Inflammatory macrophage treated with lipopolysaccharide for 1 hour (primary cell): ENCODE measurements at regions not wholly inside any gene's neighbourhood (a gene's known extent, or its start where the extent isn't known, plus 50 kb on each side); places are given as distances from the start of the nearest gene placed in this dataset.
"Not testable (repeated sequence)": the region's sequence is repeated elsewhere in the genome, so short reads cannot be mapped to it uniquely, and the experiment has no call there.

Experiments
- DNase-seq, 2 donors: peaks; one replicate each; pipeline ENCODE4 v3.0.0-alpha.2; 2020 to 2022

DNA sequence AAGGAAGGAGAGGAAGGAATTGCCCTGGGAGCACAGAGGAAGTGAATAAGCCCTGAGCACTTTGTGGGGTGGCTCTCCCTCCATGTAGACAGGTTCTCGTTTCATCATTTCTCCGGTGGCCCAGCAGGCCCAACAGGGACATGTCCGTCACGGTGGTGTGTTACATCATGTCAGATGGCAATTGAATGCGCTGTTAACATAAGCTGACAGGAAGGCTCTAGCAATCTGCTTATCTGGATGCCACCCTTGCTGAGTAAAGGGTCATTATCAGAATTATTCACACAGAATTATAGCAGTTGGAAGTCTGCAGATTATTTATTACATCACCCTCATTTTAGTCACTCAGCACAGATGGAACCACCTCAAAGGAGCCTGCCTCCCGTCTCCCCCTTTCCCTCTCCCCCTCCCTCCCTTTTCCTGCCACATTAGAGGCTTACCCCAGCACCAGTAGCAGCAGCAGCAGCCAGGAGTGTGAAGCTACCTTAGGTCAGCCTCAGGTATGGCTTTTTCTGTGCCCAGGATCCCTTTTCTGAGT, 124.3 kb upstream of the TRIM2 start:
- no peak for DNase-seq

DNA sequence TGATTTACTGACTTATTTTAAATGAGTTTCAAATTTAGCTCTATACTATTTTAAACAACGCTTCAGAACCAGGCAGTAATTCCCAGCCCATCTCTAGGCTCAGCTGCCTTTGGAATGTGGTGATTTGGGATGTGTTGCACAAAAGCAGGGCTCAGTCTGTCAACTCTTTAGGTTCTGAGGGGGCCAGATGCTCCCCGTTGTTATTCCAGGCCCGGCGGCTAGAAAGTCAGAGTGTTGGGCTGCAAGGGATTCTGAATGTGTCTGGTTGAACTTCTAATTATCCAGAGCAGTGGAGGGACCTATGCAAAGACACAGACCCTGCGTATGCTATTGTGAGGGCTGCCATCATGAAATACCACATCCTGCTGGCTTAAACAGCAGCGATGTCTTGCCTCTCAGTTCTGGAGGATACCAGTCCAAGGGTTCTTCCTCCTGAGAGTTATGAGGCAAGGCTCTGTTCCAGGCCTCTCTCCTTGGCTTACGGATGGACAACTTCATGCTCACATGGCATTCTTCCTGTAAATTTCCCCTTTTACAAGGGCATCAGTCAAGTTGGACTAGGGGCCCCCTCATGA, 123.2 kb upstream of the TRIM2 start:
- DNase-seq = no peak

DNA sequence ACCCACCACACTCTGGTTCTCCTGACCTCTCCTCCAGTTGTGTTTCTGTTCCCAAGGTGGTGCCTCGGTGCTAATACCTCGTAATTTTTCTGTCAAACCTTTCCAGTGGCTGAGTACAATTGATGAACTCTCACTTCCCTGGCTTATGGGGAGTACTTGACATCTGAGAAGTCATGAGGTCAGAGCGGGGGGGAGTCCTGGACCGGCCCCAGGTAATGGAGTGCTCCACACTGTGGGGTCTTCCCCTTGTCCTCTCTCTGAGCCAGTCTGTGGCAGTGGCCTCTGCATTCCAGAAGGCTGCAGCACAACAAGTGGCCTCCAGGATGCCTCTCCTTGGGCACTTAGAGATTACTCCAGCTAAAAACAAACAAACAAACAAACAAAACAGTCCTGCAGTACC, 122.5 kb upstream of the TRIM2 start:
- no peak for DNase-seq

DNA sequence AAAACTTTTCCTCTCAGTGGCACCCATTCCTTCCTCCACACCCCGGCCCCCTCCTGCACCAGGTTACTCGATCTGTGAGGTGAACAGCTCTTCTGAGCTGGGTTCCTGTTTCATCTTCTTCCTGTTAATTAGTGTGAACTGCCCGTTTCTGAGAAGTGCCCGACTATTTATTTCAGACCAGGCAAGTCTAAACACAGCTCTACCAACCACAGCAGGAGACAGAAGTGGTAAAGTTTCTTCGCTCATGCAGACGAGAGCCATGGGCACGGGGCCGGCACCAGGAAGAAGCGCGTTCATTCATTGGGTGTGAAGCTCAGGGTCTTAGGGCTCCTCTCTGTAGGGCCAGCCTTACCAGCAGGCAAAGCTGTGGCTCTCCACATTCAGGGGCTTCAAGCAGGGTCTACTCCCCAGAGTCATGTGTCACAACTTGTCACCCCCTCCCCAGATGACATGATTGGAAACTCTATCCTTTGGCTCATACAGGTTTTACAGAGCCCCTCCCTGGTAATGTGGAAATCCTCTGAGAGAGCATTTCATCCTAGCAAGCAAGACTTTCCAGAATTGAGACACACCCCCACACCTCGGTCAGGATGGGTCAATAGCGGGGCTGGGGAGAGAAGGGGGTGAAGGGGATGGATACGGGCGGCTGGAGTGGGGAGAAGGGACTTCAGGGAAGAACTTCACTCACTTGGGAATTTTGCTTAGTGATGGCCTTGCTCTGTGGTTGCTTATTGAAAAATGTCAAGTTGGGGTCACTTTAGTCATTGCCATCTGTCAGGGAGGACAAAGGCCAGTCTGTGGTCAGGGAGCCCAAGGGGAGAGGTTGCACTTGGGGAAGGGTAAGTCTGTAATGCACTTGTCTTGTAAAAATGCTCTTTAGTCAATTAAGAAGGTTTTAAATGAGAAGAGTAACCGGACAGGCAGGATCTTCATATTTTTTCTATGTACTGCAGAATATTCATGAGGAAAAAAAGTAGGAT, 121.6 kb upstream of the TRIM2 start:
- peak in 1 of 2 donors; percentile 2 for DNase-seq

DNA sequence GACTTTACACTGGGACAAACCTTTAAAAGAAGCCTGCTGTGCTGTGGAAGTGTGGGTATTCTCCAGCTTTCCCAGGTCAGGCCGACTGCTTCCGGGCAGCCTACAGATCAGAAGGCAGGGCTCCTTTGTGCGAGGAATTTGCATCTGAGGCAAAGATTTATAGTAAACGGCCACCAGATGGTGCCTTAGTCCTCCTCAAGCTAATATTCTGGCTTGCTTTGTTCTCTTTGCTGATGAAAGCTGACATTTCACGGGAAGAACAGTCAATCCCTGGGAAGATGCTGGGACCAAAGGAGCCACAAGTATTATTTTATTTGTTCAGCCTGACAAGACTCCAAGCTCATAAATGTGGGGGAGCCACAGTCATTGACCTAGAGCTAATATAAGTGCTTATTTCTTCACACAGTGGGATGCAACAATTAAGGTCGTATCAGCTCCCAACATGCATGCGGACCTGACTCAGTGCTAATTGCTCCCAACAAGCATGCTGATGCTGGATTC, 120.7 kb upstream of the TRIM2 start:
- peak; percentile 55 to 74 for DNase-seq

DNA sequence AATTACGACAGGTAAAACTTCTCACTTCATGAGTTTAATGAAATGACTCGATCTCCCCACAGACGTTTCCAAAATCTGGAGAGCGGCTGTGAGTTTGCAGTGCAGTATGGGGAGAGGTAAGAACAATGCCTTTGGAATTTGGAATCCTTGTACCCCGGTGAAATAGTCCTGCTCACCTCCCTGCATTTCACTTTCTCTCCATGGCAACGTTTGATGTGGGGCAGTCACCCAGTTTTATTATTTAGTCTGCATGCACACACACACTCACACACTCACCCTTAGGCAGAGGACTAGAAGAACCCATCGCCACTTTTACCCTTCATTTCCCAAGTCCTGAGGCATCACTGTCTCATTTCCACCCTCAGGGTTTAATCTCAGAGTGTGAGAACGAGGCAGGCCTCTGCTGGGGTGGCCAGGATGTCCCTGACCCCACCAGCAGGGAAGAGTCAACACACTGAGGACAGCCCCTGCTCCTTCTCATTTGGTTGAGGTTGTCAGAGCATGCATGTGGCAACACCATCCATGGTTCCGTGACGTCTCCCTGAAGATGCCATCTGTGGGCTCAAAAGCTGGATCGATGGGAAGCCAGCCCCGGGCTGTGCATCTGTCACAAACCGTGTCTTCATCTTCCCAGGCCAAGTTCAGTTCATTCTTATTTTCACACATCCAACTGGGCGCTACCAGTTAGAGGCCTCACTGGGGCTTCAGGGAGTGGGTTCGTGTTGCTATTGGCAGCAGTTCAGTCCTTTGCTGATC, 119.8 kb upstream of the TRIM2 start:
- DNase-seq = no peak

DNA sequence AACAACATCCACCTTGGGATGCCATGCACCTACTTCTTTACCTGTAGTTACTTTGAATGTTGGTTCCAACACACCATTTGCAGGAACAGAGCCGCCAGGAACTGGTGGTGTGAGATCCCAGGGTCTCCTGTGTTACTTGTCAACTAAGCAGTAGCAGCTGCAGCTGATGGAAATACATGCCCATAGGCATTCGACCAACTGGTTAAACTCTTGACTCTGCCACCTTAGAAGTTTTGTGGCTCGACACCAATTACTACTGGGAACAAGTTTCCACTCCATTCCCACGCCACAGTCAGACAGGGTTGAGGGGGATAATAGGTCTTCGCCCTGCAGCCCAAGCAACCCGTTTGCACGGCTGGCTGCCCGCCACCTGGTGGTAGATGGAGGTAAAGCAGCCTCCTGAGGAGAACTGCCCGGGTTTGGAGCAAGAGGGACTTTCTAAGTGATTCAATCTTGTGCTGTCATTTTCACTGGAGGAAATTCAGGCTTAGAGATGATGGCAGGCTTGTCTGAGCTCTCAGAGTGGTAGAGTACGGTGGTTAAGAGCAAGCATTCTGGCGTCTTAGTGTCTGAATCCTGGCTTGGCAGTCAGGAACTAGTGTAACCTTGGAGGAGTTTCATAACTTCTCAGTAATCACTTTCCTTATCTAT, 119.1 kb upstream of the TRIM2 start:
- DNase-seq = peak; percentile 80 to 94

DNA sequence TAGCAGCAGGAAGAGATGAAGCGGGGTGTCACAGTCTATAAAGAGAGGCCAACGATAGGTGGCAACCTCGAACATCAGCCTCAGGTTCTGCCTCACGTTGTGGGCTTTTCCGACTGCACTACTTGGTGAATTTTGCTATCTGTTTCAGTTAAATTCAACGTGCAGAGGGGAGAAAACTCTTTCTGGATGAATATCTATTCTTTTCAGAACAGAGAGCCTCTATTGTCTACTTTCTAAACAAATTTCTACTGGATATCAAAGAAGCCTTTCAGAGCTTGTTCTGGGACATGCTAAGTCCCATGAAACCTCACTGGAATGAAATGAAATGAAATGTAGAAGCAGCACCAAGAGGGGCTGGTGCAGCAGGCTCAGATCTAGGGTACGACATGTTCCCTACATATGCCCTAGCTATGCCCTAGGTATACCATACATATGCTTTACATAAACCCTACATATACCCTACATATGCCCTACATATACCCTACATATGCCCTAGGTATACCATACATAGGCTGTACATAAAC, 116.5 kb upstream of the TRIM2 start:
- no peak for DNase-seq

DNA sequence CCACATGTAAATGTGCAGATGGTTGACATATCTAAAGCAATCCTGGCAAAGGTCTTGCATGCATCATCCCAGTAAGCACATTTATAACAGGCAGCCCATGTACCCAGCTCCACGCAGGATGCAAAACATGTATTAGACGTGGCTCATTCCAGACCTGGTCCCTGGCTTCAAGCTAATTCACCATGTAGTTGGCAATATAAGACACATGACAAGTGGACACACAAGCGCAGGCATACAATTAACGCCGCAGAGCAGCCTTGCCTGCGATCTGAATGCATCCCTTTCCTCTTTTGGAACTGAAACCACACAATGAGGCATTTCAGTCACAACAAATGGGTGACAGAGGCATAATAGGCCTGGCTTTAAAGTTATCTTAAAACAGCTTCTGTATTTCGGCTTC, 114.5 kb upstream of the TRIM2 start:
- DNase-seq = no peak

DNA sequence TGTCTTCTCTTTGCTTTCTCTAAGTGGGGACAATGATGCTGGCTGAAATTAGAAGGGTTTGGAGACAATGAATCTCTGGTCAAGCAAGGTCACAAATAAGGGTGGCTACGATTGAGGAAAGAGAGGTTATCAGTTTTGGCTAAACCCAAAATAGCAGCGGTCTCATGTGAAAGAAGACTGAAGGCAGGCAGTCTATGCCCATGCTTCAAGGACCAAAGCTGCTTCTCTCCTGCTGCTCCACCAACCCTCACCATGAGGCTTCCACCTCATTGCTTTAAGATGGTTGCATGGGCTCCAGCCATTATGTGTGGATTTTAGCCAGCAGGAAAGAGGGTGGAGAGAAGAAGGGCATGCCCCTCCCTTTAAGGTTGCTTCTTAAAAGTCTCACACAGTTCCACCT, 114.1 kb upstream of the TRIM2 start:
- DNase-seq = no peak

DNA sequence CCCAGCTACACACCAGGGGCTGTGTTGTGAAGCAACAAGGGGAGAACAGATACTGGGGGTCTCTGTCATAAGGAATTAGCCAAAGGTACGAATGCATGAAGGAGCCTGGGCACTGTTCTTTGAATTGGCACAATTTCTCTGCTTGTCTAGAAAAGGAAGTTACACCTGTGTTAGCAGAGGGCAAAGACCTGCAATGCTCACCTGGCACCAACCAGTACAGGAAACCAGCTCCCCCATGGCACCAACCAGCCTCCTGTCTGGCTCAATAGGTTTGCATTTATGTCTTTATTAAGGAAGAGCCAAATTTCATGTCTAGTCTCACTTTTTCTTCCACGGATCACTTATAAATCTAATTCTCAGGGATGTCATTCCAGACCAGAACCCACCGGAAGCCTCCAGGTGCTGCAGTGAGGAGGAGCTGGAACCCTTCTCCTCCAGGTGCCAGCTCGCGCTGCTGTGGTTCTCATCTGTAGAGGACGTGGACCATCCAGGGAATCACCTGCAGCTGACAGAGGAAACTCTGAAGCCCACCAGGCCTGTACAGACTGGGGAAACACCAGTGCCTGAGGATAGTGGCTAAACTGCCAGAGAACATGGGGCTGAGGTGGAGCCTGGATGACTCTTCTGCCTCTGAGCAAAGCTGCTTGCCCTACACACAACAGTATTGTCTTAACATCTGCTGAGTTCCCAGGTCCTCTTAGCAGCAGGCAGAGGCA, 113.4 kb upstream of the TRIM2 start:
- DNase-seq = no peak

DNA sequence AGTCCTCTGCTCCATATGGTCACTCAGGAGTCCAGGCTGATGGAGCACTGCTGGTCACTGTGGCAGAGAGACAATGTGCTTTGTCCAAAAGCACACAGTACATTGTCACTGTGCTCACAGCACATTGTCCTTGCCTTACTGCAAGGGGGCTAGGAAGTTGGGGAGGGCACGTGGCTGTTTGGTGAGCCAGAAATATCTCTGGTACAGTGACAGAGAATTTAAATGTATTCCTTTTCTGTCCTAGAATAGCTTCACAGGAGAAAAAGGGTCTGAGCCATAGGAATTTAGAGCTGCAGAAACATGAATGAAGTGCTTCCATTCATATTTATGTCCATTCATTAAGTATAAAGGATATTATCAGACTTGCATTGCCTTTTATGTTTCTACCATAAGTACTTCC, 110.8 kb upstream of the TRIM2 start:
- no peak for DNase-seq

DNA sequence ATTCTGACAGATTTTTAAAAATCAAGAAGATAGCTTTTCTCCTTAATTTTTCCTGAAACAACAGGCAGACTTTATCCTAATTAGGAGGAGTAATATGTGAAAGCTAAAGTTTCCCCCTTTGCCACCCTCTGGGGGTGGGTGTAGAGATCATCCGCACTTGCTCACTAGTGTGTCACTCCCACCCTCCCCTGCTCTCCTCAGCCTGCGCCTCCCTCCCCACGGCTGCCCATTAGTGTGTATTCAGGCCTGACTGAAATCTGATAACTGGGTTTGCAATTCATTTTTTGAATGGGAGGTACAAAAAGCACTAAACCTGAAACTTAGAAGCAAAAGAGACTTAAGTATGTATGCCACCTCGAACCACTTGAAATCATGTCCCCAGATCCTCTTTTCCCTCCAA, 110.4 kb upstream of the TRIM2 start:
- no peak for DNase-seq

DNA sequence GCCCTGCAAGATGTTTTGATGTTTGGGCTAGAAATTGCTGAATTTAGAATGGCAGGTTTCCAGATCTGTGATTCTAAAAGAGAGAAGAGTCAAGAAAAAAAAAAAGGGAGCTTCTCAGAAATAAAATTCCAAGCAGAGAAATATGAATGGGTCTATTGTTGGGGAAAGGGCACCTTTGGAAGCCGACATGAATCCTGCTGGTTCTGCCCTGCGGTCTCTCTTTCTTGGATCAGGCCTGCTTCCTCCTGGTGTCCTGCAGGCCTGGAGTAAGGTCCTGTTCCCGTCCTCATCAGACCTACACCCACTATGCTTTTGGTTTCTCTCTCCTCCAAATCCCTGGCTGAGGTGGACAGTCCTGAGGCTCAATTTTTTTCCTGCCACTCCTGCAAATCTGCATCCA, 109.8 kb upstream of the TRIM2 start:
- DNase-seq = no peak

DNA sequence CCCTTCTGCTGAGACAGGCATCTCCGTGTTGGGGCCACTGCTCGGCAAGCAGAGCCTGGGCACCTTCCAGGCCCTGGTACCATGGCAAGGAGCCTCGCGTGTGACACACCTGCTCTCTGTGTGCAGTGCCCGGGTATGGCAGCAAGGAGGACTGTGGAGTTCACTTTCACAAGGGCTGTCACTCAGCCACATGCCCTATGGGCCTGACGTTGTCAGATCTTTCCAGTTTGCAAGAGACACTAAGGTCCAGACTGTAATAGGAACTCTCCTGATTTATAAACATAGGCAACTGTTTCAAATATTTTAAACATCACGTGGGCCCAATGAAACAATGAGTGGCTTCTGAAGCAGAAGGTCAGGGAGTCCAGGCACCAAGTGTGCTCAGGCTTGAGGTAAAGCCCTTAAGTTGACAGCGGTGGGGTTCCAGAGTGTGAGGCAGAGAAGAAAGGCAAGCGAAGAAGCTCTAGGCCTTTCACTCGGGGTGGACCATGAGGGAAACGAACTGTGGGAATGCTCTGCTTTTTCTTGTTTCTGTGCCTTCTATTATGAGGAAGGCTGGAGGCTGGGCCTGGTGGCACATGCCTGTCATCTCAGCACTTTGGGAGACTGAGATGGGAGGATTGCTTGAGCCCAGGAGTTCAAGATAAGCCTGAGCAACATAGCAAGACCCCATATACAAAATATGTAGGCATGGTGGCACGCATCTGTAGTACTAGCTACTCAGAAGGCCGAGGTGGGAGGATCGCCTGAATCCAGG, 108.6 kb upstream of the TRIM2 start:
- no peak for DNase-seq

DNA sequence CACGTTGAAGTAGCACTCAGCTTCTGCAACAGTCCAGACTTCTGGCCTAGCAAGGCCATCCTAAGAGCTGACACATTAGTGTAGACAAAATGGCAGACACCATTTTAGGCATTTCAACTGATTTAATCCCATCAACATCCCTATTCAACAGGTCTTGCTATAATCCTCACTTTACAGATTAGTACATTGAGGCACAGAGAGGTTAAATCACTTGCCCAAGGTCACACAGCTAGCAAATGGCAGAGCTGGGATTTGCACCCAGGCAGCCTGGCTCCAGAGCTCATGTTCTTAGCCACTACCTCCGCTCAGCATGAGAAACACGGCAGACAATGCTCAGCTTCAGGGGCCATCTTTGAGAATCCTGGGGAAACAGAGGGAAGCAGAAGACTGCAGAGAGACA, 107.9 kb upstream of the TRIM2 start:
- DNase-seq = no peak

DNA sequence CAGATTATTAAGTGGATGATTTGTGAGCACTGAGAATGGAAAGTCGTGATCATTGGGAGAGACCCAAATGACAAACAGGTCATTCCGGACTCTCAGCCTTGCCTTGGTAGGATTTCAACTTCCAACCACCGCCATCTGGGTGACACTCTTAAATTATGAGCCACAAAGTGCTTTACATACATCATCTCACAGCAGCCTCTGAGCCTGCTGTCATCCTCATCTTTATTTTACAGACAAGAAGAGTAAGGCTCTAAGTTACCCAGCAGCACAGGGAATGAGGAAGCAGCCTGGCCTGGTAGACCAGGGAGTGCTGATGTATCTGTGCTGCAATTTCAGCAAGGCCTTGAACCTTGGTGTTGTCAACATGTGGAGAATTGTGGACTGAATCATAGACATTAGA, 105.8 kb upstream of the TRIM2 start:
- DNase-seq = no peak

DNA sequence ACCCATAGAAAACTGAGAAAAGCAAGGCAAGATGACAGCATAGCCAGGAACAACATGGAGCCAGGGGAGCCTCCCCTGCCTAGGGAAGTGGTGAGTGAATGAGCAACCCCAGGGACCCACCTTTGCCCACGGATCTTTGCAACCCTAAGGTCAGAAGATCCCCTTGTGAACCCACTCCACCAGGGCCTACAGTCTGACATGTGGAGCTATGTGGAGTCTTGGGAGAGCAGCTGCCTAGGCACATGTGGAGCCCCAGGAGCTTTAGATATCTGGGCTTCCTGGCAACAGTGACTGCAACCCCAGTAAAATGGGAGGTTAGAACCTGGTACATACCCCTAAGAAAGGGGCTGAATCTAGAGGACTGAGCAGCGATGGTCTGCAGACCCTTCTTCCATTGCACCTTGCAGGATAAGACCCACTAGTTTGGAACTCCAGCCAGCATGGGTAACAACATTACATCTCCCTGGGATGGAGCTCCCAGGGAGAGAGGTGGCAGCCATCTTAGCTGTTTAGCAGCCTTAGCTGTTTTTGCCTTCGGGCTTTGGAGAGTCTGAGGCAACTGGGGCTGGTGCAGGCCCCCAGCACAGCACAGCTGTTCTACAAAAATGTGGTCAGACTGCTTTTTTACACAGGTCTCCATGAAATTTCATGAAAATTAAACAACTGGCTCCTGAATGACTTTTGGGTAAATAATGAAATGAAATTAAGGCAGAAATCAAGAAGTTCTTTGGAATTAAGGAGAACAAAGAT, 104.7 kb upstream of the TRIM2 start:
- DNase-seq = no peak

DNA sequence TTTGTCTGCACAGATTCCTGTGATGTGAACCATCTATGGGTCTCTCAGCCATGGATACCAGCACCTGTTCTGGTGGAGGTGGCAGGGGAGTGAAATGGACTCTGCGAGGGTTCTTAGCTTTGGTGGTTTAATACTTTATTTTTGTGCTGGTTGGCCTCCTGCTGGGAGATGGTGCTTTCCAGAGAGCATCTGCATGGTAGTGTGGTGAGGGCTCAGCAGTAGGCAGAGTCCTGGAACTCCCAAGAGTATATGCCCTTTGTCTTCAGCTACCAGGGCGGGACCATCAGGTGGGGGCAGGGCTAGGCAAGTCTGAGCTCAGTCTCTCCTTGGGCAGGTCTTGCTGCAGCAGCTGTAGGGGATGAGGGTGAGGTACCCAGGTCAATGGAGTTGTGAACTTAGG, 97.5 kb upstream of the TRIM2 start:
- DNase-seq = not testable (repeated sequence)

DNA sequence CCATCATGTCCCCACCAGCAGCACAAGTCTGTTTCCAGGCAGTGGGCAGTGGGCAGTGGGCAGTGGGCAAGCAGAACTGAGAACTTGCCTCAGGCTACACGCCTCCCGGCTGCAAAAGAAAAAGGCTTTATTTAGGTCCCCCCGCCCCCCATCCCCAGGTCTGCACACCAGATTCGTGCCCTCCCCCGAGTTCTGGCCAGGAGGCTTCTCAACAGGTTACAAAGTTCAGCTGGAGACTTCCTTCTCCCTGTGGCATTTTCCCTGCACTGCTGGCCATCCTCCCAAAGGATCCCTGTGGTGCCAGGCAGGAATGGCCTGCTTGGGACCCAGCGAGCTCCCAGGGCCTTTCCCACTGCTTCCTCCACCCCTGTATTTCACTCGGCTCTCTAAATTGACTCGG, 97.0 kb upstream of the TRIM2 start:
- DNase-seq = no peak
